Trophoblast cell (in vitro differentiated cells and primary cell): ENCODE measurements at regions not wholly inside any gene's neighbourhood (a gene's known extent, or its start where the extent isn't known, plus 50 kb on each side); places are given as distances from the start of the nearest gene placed in this dataset.
"Not testable (repeated sequence)": the region's sequence is repeated elsewhere in the genome, so short reads cannot be mapped to it uniquely, and the experiment has no call there.

ENCODE experiments used
- DNase-seq, 2 donors: peaks; one replicate each; pipeline ENCODE4 v3.0.0-alpha.2; 2016
- H2AFZ ChIP-seq: 2 replicates; pipeline ENCODE4 v1.6.1; 2013; ENCODE audit warnings: low read length, moderate library complexity, mild to moderate bottlenecking; ENCODE audit not compliant: insufficient read depth, poor library complexity
- H2AK5ac ChIP-seq: 2 replicates; pipeline ENCODE4 v1.6.1; 2013; ENCODE audit warnings: mild to moderate bottlenecking, low read length
- H2BK120ac ChIP-seq: 2 replicates; pipeline ENCODE4 v1.6.1; 2013; ENCODE audit warnings: low read length, mild to moderate bottlenecking, moderate library complexity; ENCODE audit not compliant: insufficient read depth, poor library complexity
- H2BK12ac ChIP-seq: 2 replicates; pipeline ENCODE4 v1.6.1; 2013; ENCODE audit warnings: mild to moderate bottlenecking, low read length, moderate library complexity
- H2BK5ac ChIP-seq: 2 replicates; pipeline ENCODE4 v1.6.1; 2013; ENCODE audit warnings: low read length, low read depth, moderate library complexity, mild to moderate bottlenecking; ENCODE audit not compliant: poor library complexity
- H3K14ac ChIP-seq: 2 replicates; pipeline ENCODE4 v1.6.1; 2013; ENCODE audit warnings: mild to moderate bottlenecking, low read length
- H3K18ac ChIP-seq: 2 replicates; pipeline ENCODE4 v1.6.1; 2013; ENCODE audit warnings: mild to moderate bottlenecking, low read length
- H3K23ac ChIP-seq: 2 replicates; pipeline ENCODE4 v1.6.1; 2013; ENCODE audit warnings: low read length
- H3K27ac ChIP-seq: 2 replicates; pipeline ENCODE4 v1.5.1; 2013; ENCODE audit warnings: low read depth, mild to moderate bottlenecking, inconsistent platforms, low read length, moderate library complexity
- H3K27me3 ChIP-seq: 2 replicates; pipeline ENCODE4 v1.6.1; 2013; ENCODE audit warnings: inconsistent platforms, mild to moderate bottlenecking, low read length, moderate library complexity; ENCODE audit not compliant: insufficient read depth
- H3K36me3 ChIP-seq, 2 experiments: 1 replicate in 1 of 2; 2 replicates in 1 of 2; pipeline ENCODE4 v1.6.1; 2013; ENCODE audit warnings: low read length in 2 of 2, mild to moderate bottlenecking in 2 of 2, moderate library complexity in 1 of 2; ENCODE audit not compliant: insufficient read depth in 2 of 2, control insufficient read depth in 1 of 2
- H3K4ac ChIP-seq: 2 replicates; pipeline ENCODE4 v1.6.1; 2013; ENCODE audit warnings: low read depth, mild to moderate bottlenecking, low read length, moderate library complexity
- H3K4me1 ChIP-seq, 2 experiments: 1 replicate in 1 of 2; 2 replicates in 1 of 2; pipeline ENCODE4 v1.6.1; 2013; ENCODE audit warnings: low read length in 2 of 2, mild to moderate bottlenecking in 2 of 2, moderate library complexity in 1 of 2; ENCODE audit not compliant: insufficient read depth in 2 of 2, control insufficient read depth in 1 of 2
- H3K4me2 ChIP-seq: 2 replicates; pipeline ENCODE4 v1.6.1; 2013; ENCODE audit warnings: inconsistent platforms, mild to moderate bottlenecking, low read length, moderate library complexity
- H3K4me3 ChIP-seq: 2 replicates; pipeline ENCODE4 v1.5.1; 2013; ENCODE audit warnings: mild to moderate bottlenecking, low read depth, low read length, inconsistent platforms
- H3K79me1 ChIP-seq: one replicate; pipeline ENCODE4 v1.6.1; 2013; ENCODE audit warnings: low read length
- H3K79me2 ChIP-seq: 2 replicates; pipeline ENCODE4 v1.6.1; 2013; ENCODE audit warnings: low read length, mild to moderate bottlenecking; ENCODE audit not compliant: control insufficient read depth, insufficient read depth, poor library complexity
- H3K9ac ChIP-seq: 2 replicates; pipeline ENCODE4 v1.6.1; 2013; ENCODE audit warnings: mild to moderate bottlenecking, low read length
- H3K9me3 ChIP-seq: 2 replicates; pipeline ENCODE4 v1.6.1; 2013; ENCODE audit warnings: low read depth, mild to moderate bottlenecking, control low read depth, inconsistent platforms, low read length; ENCODE audit not compliant: insufficient read depth
- H4K12ac ChIP-seq: 2 replicates; pipeline ENCODE4 v1.6.1; 2013; ENCODE audit warnings: low read depth, mild to moderate bottlenecking, low read length, moderate library complexity
- H4K8ac ChIP-seq: 2 replicates; pipeline ENCODE4 v1.6.1; 2013; ENCODE audit warnings: low read depth, mild to moderate bottlenecking, low read length, moderate library complexity
- H4K91ac ChIP-seq: one replicate; pipeline ENCODE4 v1.6.1; 2013; ENCODE audit warnings: low read depth, mild to moderate bottlenecking, low read length, moderate library complexity
- WGBS: extraction: QIAGEN DNeasy Blood & Tissue Kit; methylation state at CpG from one replicate; pipeline ENCODE4 v1.1.7; 2013; ENCODE audit warnings: missing lambda C conversion rate; ENCODE audit not compliant: insufficient read length, insufficient coverage; ENCODE audit errors: extremely low coverage; 5-methylcytosine and 5-hydroxymethylcytosine counted together

DNA sequence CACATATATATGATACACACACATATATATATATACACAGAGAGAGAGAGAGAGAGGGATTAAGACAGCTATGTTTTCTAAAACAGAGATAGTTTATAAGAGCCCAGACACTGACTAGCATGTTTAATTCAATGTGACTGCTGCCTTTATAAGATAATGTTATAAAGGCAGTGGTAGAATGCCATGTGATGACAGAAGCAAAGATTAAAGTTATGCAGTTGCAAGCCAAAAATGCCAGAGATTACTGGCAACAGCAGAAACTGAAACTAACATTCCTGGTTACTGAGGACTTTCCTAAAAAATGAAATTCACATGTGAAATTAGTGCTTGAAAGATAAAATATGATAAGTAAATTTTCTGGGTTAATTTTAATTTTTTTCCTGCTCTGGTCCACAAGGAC is 1888.9 kb downstream of the LRRC4C start:
- Histone ChIP-seq H3K79me2 (no peaks in the 10 kb centered on the region), H3K27me3 (no peaks in the 10 kb centered on the region), H4K91ac (no peak overlapping the region), H3K79me1 (no peaks in the 10 kb centered on the region), H3K4me2 (no peak overlapping the region), H3K36me3 (no peaks in the 10 kb centered on the region), H3K27ac (no peak overlapping the region), H3K4me3 (no peak overlapping the region), H4K12ac (no peak overlapping the region), H2BK12ac (no peak overlapping the region), H3K9ac (no peak overlapping the region), H2BK5ac (no peak overlapping the region), H2AFZ (no peak overlapping the region), H3K9me3 (no peaks in the 10 kb centered on the region), H3K14ac (no peak overlapping the region), H4K8ac (no peak overlapping the region), H2AK5ac (no peak overlapping the region), H3K4ac (no peak overlapping the region), H3K18ac (no peak overlapping the region), H3K4me1 (no peaks in the 10 kb centered on the region), H3K23ac (no peak overlapping the region), H2BK120ac (no peak overlapping the region)
- peak in 1 of 2 donors; percentile 36 for DNase-seq

DNA sequence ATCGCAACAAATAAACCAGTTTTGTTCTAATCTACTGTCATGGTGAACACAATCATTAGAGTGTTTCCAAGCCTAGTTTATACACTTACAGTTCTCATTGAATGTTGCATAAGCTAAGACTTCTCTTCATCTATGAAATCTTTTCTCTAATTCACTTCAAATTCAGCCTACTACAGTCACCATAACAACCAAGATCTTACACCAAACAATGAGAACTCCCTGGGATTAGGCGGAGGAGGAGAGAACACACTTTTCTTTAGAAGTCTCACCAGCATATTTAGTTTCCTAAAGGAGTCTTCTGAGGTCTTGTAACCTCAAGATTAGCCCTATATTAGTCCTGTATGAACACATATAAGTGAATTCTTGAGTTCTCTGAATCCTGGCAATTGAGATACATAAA is 1889.7 kb downstream of the LRRC4C start:
- H3K27me3 ChIP-seq, result no peaks in the 10 kb centered on the region
- no peak overlapping the region for H3K9ac ChIP-seq
- H3K4me3 ChIP-seq, result no peak overlapping the region
- H3K9me3 ChIP-seq, result no peaks in the 10 kb centered on the region
- H3K36me3 ChIP-seq, result no peaks in the 10 kb centered on the region
- H2AFZ ChIP-seq, result no peak overlapping the region
- no peak overlapping the region for H4K8ac ChIP-seq
- no peaks in the 10 kb centered on the region for H3K79me2 ChIP-seq
- H3K23ac ChIP-seq, result no peak overlapping the region
- no peaks in the 10 kb centered on the region for H3K4me1 ChIP-seq
- H2BK120ac ChIP-seq, result no peak overlapping the region
- no peak overlapping the region for H2AK5ac ChIP-seq
- no peak for DNase-seq
- H3K79me1 ChIP-seq, result no peaks in the 10 kb centered on the region
- no peak overlapping the region for H3K27ac ChIP-seq
- no peak overlapping the region for H3K14ac ChIP-seq
- no peak overlapping the region for H4K91ac ChIP-seq
- H3K4ac ChIP-seq, result no peak overlapping the region
- WGBS, result no CpG with 5 or more reads among the region's 2 CpGs
- H2BK12ac ChIP-seq, result no peak overlapping the region
- no peak overlapping the region for H2BK5ac ChIP-seq
- H4K12ac ChIP-seq, result no peak overlapping the region
- no peak overlapping the region for H3K4me2 ChIP-seq
- H3K18ac ChIP-seq, result no peak overlapping the region

DNA sequence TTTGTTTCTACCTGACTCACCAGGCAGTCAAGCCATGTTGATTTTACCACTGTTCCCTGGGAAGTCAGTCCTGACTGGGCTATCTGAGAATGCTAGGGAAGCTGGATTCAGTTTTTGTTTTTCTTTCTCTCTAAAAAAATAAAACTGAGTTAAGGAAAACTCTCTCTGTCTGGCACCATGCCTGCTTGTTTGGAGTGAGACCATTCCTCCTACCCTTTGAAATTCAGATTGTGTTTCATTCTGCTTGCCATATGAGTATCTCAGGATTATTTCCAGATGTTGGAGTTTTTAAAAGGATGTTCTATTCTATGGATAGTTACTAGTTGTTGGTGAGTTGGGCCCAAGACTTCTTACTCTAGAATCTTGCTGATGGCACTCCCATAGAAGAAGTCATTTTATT is 1917.0 kb downstream of the LRRC4C start:
- no peak overlapping the region for H3K23ac ChIP-seq
- H2BK12ac ChIP-seq, result peak overlapping the region; percentile 51
- no peak overlapping the region for H3K4ac ChIP-seq
- H3K79me2 ChIP-seq, result no peaks in the 10 kb centered on the region
- no peak overlapping the region for H3K9ac ChIP-seq
- H3K27me3 ChIP-seq, result no peaks in the 10 kb centered on the region
- H2AK5ac ChIP-seq, result no peak overlapping the region
- no peak overlapping the region for H4K12ac ChIP-seq
- H4K91ac ChIP-seq, result peak overlapping the region; percentile 30
- no peak overlapping the region for H3K18ac ChIP-seq
- H2BK5ac ChIP-seq, result no peak overlapping the region
- H2BK120ac ChIP-seq, result peak overlapping the region; percentile 23
- H3K79me1 ChIP-seq, result peaks cover 3% of the 10 kb centered on the region
- peak overlapping the region; percentile 11 for H3K4me2 ChIP-seq
- H4K8ac ChIP-seq, result peak overlapping the region; percentile 22
- DNase-seq, result no peak
- H2AFZ ChIP-seq, result no peak overlapping the region
- peak overlapping the region; percentile 42 for H3K27ac ChIP-seq
- H3K36me3 ChIP-seq, result no peaks in the 10 kb centered on the region
- H3K4me3 ChIP-seq, result no peak overlapping the region
- no peaks in the 10 kb centered on the region for H3K4me1 ChIP-seq
- H3K14ac ChIP-seq, result no peak overlapping the region
- no peaks in the 10 kb centered on the region for H3K9me3 ChIP-seq

DNA sequence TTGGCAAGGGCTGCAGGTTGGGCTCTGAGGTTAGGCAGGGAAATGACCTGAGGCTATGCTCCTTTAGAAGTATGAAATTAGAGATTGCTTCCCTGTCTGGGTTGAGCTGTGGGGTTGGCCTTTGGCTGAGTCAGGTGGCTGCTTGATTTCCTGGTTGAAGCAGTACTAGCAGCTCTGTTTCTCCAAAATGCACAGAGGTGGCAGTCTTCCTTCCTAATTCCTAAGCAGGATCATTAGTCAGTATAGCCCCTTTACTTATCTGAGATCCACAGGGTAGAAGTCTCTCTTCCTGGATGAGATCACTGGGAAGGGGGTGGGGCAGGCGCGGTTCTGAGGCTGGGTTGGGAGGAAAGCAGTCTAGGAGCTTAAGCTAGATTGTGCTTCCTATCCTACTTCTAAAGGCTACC is 1917.5 kb downstream of the LRRC4C start:
- Histone ChIP-seq H2BK12ac (peak overlapping the region; percentile 51), H3K36me3 (no peaks in the 10 kb centered on the region), H3K23ac (no peak overlapping the region), H2BK120ac (peak overlapping the region; percentile 23), H3K18ac (no peak overlapping the region), H4K91ac (peak overlapping the region; percentile 30), H3K9ac (no peak overlapping the region), H3K27ac (peak overlapping the region; percentile 42), H3K4me2 (peak overlapping the region; percentile 11), H3K4me3 (no peak overlapping the region), H4K8ac (peak overlapping the region; percentile 22), H2AK5ac (no peak overlapping the region), H3K4ac (no peak overlapping the region), H3K14ac (no peak overlapping the region), H2BK5ac (no peak overlapping the region), H3K4me1 (no peaks in the 10 kb centered on the region), H3K27me3 (no peaks in the 10 kb centered on the region), H2AFZ (no peak overlapping the region), H4K12ac (no peak overlapping the region), H3K79me1 (peaks cover 3% of the 10 kb centered on the region), H3K79me2 (no peaks in the 10 kb centered on the region), H3K9me3 (no peaks in the 10 kb centered on the region)
- no CpG with 5 or more reads among the region's 2 CpGs for WGBS
- DNase-seq, result peak in 1 of 2 donors; percentile 1

DNA sequence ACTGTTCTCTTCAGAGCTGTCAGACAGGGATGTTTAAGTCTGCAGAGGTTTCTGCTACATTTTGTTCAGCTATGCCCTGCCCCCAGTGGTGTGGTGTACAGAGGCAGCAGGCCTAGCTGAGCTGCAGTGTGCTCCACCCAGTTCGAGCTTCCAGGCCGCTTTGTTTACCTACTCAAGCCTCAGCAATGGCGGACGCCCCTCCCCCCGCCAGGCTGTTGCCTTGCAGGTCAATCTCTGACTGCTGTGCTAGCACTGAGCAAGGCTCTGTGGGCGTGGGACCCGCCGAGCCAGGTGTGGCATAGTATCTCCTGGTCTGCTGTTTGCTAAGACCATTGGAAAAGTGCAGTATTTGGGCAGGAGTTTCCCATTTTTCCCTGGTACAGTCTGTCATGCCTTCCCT is 1923.1 kb downstream of the LRRC4C start:
- not testable (repeated sequence) for H2BK12ac ChIP-seq, H3K36me3 ChIP-seq, H2BK120ac ChIP-seq, DNase-seq, H3K14ac ChIP-seq, H2AK5ac ChIP-seq, H3K27me3 ChIP-seq, H2BK5ac ChIP-seq, H3K27ac ChIP-seq, H3K79me1 ChIP-seq, H4K91ac ChIP-seq, H3K23ac ChIP-seq, H2AFZ ChIP-seq, H3K18ac ChIP-seq, H3K4me1 ChIP-seq, H3K9me3 ChIP-seq, H3K4ac ChIP-seq, H4K12ac ChIP-seq, H4K8ac ChIP-seq, H3K4me3 ChIP-seq, H3K9ac ChIP-seq, H3K79me2 ChIP-seq, H3K4me2 ChIP-seq
- no CpG with 5 or more reads among the region's 8 CpGs for WGBS
